ENCODE measurements at regions not wholly inside any gene's neighbourhood (a gene's known extent, or its start where the extent isn't known, plus 50 kb on each side); places are given as distances from the start of the nearest gene placed in this dataset.

DNA sequence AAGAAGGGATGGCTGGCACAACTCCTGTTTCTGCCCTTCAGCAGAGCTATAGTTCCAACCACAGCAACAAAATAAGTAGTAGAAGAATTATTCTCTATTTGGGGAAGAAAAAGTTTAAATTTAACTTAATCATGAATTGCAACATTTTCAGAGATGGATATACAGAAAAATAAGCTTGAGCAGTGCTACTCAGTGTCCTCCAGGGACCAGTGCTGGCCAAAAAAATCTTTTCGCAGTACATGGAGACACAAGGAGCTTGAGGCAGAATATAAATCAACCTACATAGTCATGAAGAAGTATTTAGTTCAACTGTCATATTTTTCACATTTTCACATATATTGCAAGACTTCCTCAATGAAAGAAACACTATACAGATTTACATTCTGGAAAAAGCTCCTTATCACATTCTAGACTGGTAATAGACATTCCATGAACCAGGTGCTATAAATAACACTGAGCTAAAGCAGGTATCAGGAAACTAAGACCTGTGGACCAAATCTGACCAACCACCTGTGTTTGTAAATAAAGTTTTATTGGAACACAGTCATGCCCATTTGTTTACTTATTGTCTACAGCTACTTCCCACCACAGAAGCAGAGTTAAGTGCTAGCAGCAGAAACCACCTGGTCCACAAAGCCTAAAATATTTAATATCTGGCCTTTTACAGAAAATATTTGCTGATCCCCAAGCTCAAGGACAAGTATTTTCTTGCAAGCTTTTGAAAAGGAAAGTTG is 101.9 kb downstream of the RGS21 start:
- TF ChIP-seq POLR2AphosphoS5 (IDR thresholded peaks at IDR 0.05): no peak
- TF ChIP-seq CTCF (IDR thresholded peaks at IDR 0.05): no peak

Data from gastroesophageal sphincter (tissue), 3 donors.